Stomach (tissue), 4 donors: ENCODE measurements at regions not wholly inside any gene's neighbourhood (a gene's known extent, or its start where the extent isn't known, plus 50 kb on each side); places are given as distances from the start of the nearest gene placed in this dataset.

ENCODE experiments used
- POLR2AphosphoS5 ChIP-seq, 3 donors: sonication (generic); formaldehyde crosslinking; IDR thresholded peaks; one replicate each; pipeline ENCODE4 v1.6.1; 2016; ENCODE audit warnings: antibody characterized with exemption in 3 of 3
- TF ChIP-seq, protein P1 (sequence below), 7 experiments: fragments of 450-650 bp in 4 of 7; fragments of 200-600 bp in 3 of 7; sonication (generic) in 3 of 7; IDR thresholded peaks; one replicate each; pipeline ENCODE4 v1.5.1; 2016 to 2019; ENCODE audit warnings: antibody characterized with exemption in 7 of 7, control low read depth in 2 of 7, mild to moderate bottlenecking in 1 of 7

DNA sequence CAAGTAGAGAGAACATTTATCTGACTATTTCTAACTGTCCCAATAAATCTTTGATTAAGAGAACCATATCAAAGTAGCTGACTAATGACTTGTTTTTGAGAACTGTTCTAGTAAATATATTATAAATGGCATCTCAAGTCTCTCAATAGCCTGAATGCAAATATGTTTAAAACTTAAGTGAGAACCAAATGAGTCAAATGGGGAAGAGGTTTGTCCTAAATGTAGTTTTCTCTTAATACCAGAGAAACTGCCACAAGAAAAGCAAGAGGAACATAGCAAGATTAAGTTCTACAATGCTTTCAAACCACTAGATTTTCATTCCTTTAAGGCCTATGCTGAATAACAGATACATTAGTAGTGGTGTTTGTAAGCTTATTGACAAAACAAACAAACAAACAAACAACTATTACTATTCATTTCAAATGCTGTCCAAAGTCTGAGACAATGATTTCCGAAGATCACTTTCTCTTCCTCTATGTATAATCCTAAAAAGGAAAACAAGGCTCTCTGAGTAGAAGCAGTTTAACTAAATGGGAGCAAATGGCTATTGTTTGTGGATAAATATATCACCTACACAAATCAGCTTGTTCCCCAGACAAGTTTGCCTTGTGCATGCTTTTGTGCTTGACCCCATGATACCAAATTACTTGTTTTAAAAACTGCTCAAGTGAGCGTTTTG is 408.4 kb upstream of the EMCN start:
- TF ChIP-seq, protein P1, sequence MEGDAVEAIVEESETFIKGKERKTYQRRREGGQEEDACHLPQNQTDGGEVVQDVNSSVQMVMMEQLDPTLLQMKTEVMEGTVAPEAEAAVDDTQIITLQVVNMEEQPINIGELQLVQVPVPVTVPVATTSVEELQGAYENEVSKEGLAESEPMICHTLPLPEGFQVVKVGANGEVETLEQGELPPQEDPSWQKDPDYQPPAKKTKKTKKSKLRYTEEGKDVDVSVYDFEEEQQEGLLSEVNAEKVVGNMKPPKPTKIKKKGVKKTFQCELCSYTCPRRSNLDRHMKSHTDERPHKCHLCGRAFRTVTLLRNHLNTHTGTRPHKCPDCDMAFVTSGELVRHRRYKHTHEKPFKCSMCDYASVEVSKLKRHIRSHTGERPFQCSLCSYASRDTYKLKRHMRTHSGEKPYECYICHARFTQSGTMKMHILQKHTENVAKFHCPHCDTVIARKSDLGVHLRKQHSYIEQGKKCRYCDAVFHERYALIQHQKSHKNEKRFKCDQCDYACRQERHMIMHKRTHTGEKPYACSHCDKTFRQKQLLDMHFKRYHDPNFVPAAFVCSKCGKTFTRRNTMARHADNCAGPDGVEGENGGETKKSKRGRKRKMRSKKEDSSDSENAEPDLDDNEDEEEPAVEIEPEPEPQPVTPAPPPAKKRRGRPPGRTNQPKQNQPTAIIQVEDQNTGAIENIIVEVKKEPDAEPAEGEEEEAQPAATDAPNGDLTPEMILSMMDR (IDR thresholded peaks at IDR 0.05) = no peak
- no peak for TF ChIP-seq POLR2AphosphoS5 (IDR thresholded peaks at IDR 0.05)
